Embryonic facial prominence (tissue), 1 donor: ENCODE measurements at regions not wholly inside any gene's neighbourhood (a gene's known extent, or its start where the extent isn't known, plus 50 kb on each side); places are given as distances from the start of the nearest gene placed in this dataset.

Experiments used
- DNase-seq: peaks from one replicate; pipeline ENCODE4 v3.0.0-alpha.2; 2016; ENCODE audit errors: extremely low spot score

GRCh38 chr5:6868171-6868570 lies 154.9 kb downstream of the TENT4A start:
- DNase-seq: no peak

DNA sequence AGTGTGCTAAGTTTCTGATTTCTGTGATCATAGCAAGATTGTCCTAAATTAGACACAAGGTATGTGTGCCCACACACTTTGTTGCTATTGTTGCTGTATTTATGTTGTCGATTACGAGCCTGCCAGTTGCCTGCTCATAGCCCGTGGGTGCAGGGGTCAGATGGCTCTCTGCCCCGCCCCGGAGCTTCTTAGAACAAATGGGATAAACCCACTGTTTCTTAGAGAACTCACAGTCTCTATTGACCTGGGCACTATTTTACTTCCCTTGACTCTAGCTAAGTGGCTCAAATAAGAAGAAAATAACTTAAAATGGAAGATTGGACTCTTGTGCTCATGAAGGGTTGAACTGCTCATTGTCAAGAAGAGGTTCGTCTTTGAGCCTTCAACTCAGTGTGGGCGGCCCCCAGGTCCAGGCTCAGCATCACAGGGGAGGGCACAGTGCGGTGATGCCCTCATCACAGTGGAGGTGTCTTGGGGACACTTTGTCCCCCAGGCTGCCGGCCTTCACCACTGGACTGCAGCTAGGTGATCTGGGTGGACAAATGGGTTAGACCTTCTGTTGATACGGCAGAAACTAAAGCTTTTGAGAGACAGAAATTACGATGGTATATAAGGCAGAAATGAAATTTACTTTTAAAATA lies 155.5 kb downstream of the TENT4A start:
- no peak for DNase-seq

GRCh38 chr5:6869677-6870076 lies 156.4 kb downstream of the TENT4A start:
- no peak for DNase-seq

- DNase-seq: no peak
Observed at GRCh38 chr5:6872441-6873160, 159.4 kb downstream of the TENT4A start.

DNA sequence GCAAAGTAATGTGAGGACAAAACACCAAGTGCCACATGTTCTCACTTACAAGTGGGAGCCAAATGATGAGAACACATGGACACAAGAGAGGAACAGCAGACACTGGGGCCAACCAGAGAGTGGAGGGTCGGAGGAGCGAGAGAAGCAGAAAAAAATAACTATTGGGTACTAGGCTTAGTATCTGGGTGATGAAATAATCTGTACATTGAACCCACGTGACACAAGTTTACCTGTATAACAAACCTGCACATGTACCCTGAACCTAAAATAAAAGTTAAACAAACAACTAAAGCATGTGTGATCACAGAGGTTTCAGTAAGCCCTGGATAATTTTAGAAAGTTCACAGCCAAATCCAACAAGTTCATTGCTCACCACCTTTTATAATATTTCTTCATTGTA lies 160.1 kb downstream of the TENT4A start:
- no peak for DNase-seq

DNA sequence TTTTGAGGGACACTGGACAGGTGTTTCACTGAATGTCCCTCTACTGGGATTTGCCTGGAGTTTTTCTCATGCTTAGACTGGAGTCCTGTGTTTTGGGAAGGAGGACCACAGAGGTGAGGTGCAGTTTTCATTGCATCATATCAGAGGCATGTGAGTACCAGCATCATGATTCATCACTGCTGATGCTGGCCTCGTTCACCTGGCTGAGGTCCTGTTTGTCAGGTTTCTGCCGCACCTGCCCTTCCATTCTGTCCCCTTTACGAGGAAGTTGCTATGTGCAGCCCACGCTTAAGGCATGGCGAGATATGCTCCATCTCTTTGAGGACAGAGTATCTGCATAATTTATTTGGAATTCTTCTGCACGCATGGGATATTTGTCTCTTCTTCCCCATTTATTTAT lies 162.1 kb downstream of the TENT4A start:
- no peak for DNase-seq

DNA sequence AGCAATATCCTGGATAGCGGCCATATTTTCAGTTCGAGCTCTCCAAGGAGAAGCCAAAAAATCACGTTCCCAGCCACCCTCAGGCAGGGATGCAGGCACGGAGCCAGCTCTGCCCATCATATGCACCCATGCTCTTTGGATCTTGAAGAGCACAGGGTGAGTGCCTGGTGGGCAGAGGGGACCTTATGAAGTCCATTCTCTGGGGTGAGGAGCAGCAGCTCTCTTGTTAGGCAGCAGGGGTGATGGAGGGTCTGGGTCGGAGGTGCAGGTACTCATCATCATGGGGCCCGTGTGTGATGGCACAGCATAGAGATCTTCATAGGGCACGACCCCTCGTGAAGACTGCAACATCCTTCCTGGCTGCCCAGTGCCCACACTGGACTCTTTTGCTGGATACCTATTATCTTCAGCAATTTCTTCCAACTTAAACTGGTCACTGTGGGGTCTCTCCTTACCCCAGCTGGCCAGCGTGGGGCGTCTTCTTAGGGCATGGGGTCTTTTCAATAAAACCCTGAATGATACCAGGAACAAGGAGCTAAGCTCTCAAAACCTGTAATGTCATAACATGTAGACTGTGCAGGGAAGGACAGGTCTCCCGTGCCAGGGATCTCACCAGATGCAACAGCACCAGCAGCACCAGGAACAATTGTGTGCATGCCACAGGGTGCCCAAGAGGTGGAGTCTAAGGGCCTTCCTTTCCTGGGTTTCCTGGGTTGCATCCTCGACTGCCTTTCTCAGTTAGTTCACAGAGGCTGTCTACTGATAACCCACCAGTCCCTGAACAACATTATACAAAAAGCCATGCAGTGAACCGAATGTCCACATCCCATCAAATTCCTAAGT lies 165.0 kb downstream of the TENT4A start:
- DNase-seq: no peak

DNA sequence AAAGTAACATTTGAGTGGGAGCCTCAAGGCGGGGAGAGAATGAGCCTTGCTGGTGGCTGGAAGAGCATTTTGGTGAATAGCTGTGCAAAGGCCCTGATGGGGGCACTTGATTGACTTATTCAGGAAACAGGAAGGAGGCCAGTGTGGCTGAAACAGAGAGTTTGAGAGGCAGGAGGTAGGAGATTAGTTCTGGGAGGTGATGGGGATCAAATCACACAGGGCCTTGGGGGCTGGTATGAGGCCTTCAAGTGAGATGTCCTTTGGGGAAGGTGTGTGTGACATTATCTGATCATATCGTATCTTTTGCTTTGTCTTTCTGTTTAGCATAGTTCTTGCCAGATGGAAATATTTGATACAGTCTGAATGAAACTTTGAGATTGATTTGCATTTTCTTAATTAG lies 172.3 kb downstream of the TENT4A start:
- no peak for DNase-seq

GRCh38 chr5:6886866-6887265 lies 173.6 kb downstream of the TENT4A start:
- DNase-seq: no peak

GRCh38 chr5:6889030-6889429 lies 175.8 kb downstream of the TENT4A start:
- DNase-seq: no peak

DNA sequence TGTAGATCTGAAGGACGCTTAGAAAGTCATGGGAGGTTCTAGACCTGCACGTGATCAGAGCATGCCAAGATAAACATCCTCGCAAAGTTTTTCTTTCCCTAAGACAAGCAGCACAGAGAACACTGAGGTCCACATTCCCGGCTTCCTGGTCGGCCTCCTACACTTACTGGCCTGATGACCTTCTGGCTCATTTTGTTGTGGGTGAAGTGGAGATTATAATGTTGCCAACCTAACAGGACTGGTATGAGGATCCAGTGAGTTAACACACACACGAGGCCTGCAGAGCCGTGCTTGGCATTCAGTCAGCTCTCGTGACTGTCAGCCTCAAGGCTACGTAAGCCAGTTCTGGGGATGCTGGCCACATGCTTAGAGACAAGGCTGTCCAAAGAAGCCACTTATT lies 186.0 kb downstream of the TENT4A start:
- DNase-seq: no peak

DNA sequence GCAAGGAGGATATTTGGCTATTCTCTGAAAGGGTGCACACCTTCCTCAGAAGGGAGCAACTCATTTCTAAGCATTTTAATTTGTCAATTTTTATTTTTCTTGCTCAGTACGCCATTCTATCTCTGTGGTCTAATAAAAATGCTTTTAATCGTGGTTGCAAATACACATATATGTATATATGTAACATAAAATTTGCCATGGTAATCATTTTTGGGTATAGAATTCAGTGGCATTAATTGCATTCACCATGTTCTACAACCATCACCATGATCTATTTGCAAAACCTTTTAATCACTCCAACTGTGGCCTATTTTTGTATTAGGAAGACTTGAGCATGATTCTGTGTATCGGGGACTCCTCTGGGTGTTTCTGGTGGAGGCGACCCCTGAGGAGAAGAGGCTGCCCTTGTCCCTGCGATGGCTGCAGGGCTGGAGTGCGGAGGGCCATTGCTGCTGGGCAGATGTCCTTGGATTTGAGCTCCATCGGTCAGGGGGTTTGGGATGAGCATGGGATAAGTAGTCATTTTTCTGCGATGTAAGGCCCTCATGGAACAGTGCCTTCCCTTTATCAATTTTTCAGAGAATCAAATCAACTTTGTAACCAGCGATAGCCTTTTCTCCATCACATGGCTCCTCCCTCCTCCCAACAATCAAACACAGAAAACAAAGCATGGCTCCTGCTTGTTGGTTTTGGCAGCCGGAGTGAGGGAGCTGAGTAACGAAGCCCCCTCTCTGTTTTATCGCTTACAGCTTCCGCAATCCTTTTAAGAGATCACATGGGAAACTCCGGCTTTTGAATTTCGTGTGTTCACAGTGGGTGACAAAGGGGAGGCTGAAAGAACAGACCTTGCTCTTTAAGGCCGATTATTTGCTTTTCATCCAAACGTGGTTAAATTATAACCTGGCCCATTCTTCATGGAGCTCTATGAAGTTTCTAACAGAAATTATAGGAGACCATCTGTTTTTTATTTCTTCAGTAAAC lies 187.3 kb downstream of the TENT4A start:
- DNase-seq: no peak

DNA sequence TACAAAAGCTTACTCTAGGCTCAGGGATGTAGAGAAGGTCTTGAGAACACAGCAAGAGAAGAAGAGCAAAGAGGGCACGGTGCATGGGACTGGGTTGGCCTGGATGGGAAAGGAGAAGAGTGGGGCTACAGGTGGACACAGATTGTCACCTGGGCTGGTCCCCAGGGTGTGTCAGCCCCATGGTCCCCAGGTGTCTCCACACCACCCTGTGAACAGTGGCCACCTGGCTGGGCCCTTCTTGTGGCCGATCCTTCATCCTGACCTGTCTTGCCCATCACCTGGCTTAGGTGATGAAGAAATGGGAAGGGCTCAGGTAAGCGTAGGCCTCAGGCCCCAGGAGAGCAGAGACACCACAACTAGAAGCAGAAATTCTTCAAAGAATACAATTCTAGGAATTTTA lies 188.9 kb downstream of the TENT4A start:
- no peak for DNase-seq

- DNase-seq: no peak
Observed at GRCh38 chr5:6902597-6902996, 189.4 kb downstream of the TENT4A start.

- DNase-seq: no peak
Observed at GRCh38 chr5:6903934-6904333, 190.7 kb downstream of the TENT4A start.

DNA sequence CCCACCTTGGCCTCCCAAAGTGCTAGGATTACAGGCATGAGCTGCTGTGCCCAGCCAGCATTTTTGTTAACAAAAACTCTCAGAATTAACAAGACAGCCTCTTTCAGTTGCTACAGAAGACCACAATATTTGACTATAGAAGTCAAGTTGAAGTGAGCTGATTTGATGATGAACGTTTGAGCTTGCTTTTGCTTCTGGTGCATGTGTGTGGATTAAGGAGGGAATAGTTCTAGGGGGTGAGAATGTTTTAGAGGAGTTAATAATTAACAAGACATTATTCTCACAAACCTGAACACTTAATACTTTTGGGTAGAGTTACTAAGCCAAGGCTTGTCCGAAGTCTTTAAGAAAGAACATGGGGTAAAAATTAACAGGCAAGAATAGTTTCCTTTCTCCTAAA lies 191.6 kb downstream of the TENT4A start:
- no peak for DNase-seq

- no peak for DNase-seq
Observed at GRCh38 chr5:6905423-6905822, 192.2 kb downstream of the TENT4A start.

- DNase-seq: no peak
Observed at GRCh38 chr5:6905883-6906282, 192.7 kb downstream of the TENT4A start.

- DNase-seq: no peak
Observed at GRCh38 chr5:6907320-6907918, 194.2 kb downstream of the TENT4A start.

DNA sequence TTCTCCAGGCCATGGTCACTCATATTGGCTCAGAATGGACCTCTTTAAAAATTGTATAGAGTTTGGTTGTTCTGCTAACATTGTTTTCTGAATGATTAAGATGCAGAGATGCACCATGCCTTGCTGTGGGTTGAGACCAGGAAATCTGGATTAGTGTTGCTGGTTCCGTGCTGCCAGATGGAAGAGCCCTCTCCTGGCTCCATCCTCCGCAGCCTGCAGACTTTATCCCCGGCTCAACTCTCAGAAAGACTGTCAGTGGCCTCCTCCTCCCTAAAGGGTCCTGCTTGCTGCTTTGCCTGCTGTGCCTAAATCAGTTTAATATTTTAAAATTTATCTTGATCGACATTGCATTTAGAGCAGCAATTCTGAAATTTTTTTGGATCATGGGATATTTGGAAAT lies 196.7 kb downstream of the TENT4A start:
- DNase-seq: no peak

GRCh38 chr5:6910950-6911349 lies 197.7 kb downstream of the TENT4A start:
- no peak for DNase-seq
